Stomach (tissue), 4 donors: ENCODE measurements at regions not wholly inside any gene's neighbourhood (a gene's known extent, or its start where the extent isn't known, plus 50 kb on each side); places are given as distances from the start of the nearest gene placed in this dataset.

Experiments used
- EP300 ChIP-seq: sonication (generic); formaldehyde crosslinking; IDR thresholded peaks from one replicate; pipeline ENCODE4 v1.6.1; 2017; ENCODE audit warnings: antibody characterized with exemption
- POLR2A ChIP-seq, 4 donors: fragments of 450-650 bp; IDR thresholded peaks; one replicate each; pipeline ENCODE4 v1.6.1; 2016; ENCODE audit warnings: antibody characterized with exemption in 4 of 4, control low read depth in 2 of 4, mild to moderate bottlenecking in 1 of 4, moderate library complexity in 1 of 4
- POLR2AphosphoS5 ChIP-seq, 3 donors: sonication (generic); formaldehyde crosslinking; IDR thresholded peaks; one replicate each; pipeline ENCODE4 v1.6.1; 2016; ENCODE audit warnings: antibody characterized with exemption in 3 of 3
- TF ChIP-seq, protein P1 (sequence below), 7 experiments: fragments of 450-650 bp in 4 of 7; fragments of 200-600 bp in 3 of 7; sonication (generic) in 3 of 7; IDR thresholded peaks; one replicate each; pipeline ENCODE4 v1.5.1; 2016 to 2019; ENCODE audit warnings: antibody characterized with exemption in 7 of 7, control low read depth in 2 of 7, mild to moderate bottlenecking in 1 of 7

DNA sequence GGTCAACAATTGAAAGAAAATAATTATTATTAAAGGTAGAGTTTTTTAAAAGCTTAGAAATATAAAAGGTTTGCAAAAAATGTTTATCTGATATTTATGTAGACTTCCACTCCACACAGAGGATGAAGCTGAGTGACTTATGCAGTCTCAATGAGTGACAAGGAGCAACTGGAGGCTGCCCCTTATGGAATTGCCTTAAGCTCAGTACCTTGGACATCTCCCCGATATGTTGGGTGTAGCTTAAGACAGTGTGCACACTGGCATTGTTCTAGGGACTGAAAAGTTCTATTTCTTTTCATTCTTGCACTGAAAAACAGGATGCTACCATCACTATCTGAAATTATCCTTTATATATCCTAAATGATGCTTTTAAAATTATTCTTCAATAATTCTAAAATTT is 292.1 kb downstream of the PRDM5 start:
- TF ChIP-seq POLR2A (IDR thresholded peaks at IDR 0.05) (no peak), EP300 (no peak), POLR2AphosphoS5 (IDR thresholded peaks at IDR 0.05) (no peak)
- TF ChIP-seq, protein P1, sequence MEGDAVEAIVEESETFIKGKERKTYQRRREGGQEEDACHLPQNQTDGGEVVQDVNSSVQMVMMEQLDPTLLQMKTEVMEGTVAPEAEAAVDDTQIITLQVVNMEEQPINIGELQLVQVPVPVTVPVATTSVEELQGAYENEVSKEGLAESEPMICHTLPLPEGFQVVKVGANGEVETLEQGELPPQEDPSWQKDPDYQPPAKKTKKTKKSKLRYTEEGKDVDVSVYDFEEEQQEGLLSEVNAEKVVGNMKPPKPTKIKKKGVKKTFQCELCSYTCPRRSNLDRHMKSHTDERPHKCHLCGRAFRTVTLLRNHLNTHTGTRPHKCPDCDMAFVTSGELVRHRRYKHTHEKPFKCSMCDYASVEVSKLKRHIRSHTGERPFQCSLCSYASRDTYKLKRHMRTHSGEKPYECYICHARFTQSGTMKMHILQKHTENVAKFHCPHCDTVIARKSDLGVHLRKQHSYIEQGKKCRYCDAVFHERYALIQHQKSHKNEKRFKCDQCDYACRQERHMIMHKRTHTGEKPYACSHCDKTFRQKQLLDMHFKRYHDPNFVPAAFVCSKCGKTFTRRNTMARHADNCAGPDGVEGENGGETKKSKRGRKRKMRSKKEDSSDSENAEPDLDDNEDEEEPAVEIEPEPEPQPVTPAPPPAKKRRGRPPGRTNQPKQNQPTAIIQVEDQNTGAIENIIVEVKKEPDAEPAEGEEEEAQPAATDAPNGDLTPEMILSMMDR (IDR thresholded peaks at IDR 0.05), result no peak
